Neural progenitor cell (in vitro differentiated cells): ENCODE measurements at regions not wholly inside any gene's neighbourhood (a gene's known extent, or its start where the extent isn't known, plus 50 kb on each side); places are given as distances from the start of the nearest gene placed in this dataset.

Experiments
- DNase-seq: peaks from one replicate; pipeline ENCODE4 v3.0.0-alpha.2; 2016; ENCODE audit warnings: low spot score
- H2AFZ ChIP-seq: fragments of 200-600 bp; sonication (generic); replicated peaks from 2 replicates; pipeline ENCODE4 v1.6.1; 2016; ENCODE audit warnings: antibody characterized with exemption
- H3F3A ChIP-seq: fragments of 200-600 bp; sonication (generic); 2 replicates; pipeline ENCODE4 v1.6.1; 2016; ENCODE audit warnings: antibody characterized with exemption, low read depth
- H3K27ac ChIP-seq: fragments of 200-600 bp; sonication (generic); 2 replicates; pipeline ENCODE4 v1.5.1; 2016; ENCODE audit warnings: mild to moderate bottlenecking
- H3K27me3 ChIP-seq: fragments of 200-600 bp; sonication (generic); 2 replicates; pipeline ENCODE4 v1.6.1; 2016; ENCODE audit warnings: mild to moderate bottlenecking, moderate library complexity
- H3K36me3 ChIP-seq: fragments of 200-600 bp; sonication (generic); 2 replicates; pipeline ENCODE4 v1.5.1; 2016
- H3K4me1 ChIP-seq: fragments of 200-600 bp; sonication (generic); 2 replicates; pipeline ENCODE4 v1.6.1; 2016; ENCODE audit warnings: mixed run types
- H3K4me2 ChIP-seq: fragments of 200-600 bp; sonication (generic); 2 replicates; pipeline ENCODE4 v1.6.1; 2016
- H3K4me3 ChIP-seq: fragments of 200-600 bp; sonication (generic); 2 replicates; pipeline ENCODE4 v1.5.1; 2016
- H3K79me2 ChIP-seq: fragments of 200-600 bp; sonication (generic); 2 replicates; pipeline ENCODE4 v1.6.1; 2016; ENCODE audit warnings: low read depth
- H3K9ac ChIP-seq: fragments of 200-600 bp; sonication (generic); 2 replicates; pipeline ENCODE4 v1.6.1; 2016
- H3K9me3 ChIP-seq: fragments of 200-600 bp; sonication (generic); 2 replicates; pipeline ENCODE4 v1.5.1; 2016; ENCODE audit warnings: low read depth
- H4K20me1 ChIP-seq: fragments of 200-600 bp; sonication (generic); 2 replicates; pipeline ENCODE4 v1.6.1; 2016; ENCODE audit warnings: low read depth
- H3K27ac Mint-ChIP-seq: 3 replicates; pipeline ENCODE4 v1.8.0; 2021; ENCODE audit warnings: mixed read lengths
- H3K27me3 Mint-ChIP-seq: 2 replicates; pipeline ENCODE4 v1.8.0; 2022; ENCODE audit warnings: low read depth, mild to moderate bottlenecking, inconsistent platforms, moderate library complexity, mixed read lengths; ENCODE audit not compliant: insufficient read depth
- H3K36me3 Mint-ChIP-seq: 3 replicates; pipeline ENCODE4 v1.8.0; 2021; ENCODE audit warnings: mixed read lengths
- H3K4me1 Mint-ChIP-seq: 3 replicates; pipeline ENCODE4 v1.8.0; 2021; ENCODE audit warnings: mixed read lengths
- H3K4me3 Mint-ChIP-seq: 3 replicates; pipeline ENCODE4 v1.8.0; 2021; ENCODE audit warnings: mild to moderate bottlenecking, moderate library complexity, mixed read lengths
- H3K9me3 Mint-ChIP-seq: 3 replicates; pipeline ENCODE4 v1.8.0; 2020; ENCODE audit warnings: mixed read lengths
- CTCF ChIP-seq: fragments of 200-600 bp; sonication (generic); IDR thresholded peaks from 2 replicates; pipeline ENCODE4 v1.5.1; 2017; ENCODE audit warnings: antibody characterized with exemption, mild to moderate bottlenecking
- EZH2 ChIP-seq: fragments of 200-600 bp; sonication (generic); IDR thresholded peaks from 2 replicates; pipeline ENCODE4 v1.6.1; 2017; ENCODE audit warnings: antibody characterized with exemption, mild to moderate bottlenecking, moderate library complexity
- EZH2phosphoT487 ChIP-seq: fragments of 200-600 bp; sonication (generic); IDR thresholded peaks from 2 replicates; pipeline ENCODE4 v1.6.1; 2017; ENCODE audit warnings: antibody characterized with exemption

GRCh38 chr11:112644410-112645131 lies 316.6 kb upstream of the NCAM1 start:
- H3K9me3 ChIP-seq = no peaks in the 10 kb centered on the region

GRCh38 chr11:112649856-112650255 lies 311.4 kb upstream of the NCAM1 start:
- Histone ChIP-seq H3F3A (no peaks in the 10 kb centered on the region), H2AFZ (no peak overlapping the region), H3K9ac (no peak overlapping the region), H4K20me1 (no peaks in the 10 kb centered on the region), H3K4me3 (no peak overlapping the region), H3K4me1 (no peaks in the 10 kb centered on the region), H3K36me3 (no peaks in the 10 kb centered on the region), H3K79me2 (no peaks in the 10 kb centered on the region), H3K4me2 (no peak overlapping the region), H3K9me3 (no peaks in the 10 kb centered on the region), H3K27me3 (no peaks in the 10 kb centered on the region), H3K27ac (no peak overlapping the region)
- no peaks in the 10 kb centered on the region for H3K36me3 Mint-ChIP-seq
- H3K27me3 Mint-ChIP-seq = peaks cover 2% of the 10 kb centered on the region
- no peak overlapping the region for H3K27ac Mint-ChIP-seq
- H3K4me3 Mint-ChIP-seq = no peak overlapping the region
- no peak for DNase-seq
- peaks cover 16% of the 10 kb centered on the region for H3K4me1 Mint-ChIP-seq
- H3K9me3 Mint-ChIP-seq = no peaks in the 10 kb centered on the region
- TF ChIP-seq EZH2 = no peak
- TF ChIP-seq EZH2phosphoT487 = no peak
- no peak for TF ChIP-seq CTCF

More at GRCh38 chr11:112644410-112645131, 316.6 kb upstream of the NCAM1 start:
- no peak overlapping the region for H3K27ac ChIP-seq
- H3K27me3 Mint-ChIP-seq = no peaks in the 10 kb centered on the region
- no peaks in the 10 kb centered on the region for H3K36me3 ChIP-seq
- no peaks in the 10 kb centered on the region for H4K20me1 ChIP-seq
- H3K79me2 ChIP-seq = no peaks in the 10 kb centered on the region
- peaks cover 11% of the 10 kb centered on the region for H3K9me3 Mint-ChIP-seq
- no peaks in the 10 kb centered on the region for H3K36me3 Mint-ChIP-seq
- H3K27ac Mint-ChIP-seq = no peak overlapping the region
- TF ChIP-seq CTCF (no peak), EZH2 (no peak), EZH2phosphoT487 (no peak)
- no peak overlapping the region for H3K4me2 ChIP-seq
- no peak overlapping the region for H3K9ac ChIP-seq
- no peak for DNase-seq
- H3K4me1 Mint-ChIP-seq = no peaks in the 10 kb centered on the region
- no peaks in the 10 kb centered on the region for H3K4me1 ChIP-seq
- H3F3A ChIP-seq = no peaks in the 10 kb centered on the region
- H3K4me3 ChIP-seq = no peak overlapping the region
- no peak overlapping the region for H3K4me3 Mint-ChIP-seq
- no peaks in the 10 kb centered on the region for H3K27me3 ChIP-seq
- no peak overlapping the region for H2AFZ ChIP-seq

DNA sequence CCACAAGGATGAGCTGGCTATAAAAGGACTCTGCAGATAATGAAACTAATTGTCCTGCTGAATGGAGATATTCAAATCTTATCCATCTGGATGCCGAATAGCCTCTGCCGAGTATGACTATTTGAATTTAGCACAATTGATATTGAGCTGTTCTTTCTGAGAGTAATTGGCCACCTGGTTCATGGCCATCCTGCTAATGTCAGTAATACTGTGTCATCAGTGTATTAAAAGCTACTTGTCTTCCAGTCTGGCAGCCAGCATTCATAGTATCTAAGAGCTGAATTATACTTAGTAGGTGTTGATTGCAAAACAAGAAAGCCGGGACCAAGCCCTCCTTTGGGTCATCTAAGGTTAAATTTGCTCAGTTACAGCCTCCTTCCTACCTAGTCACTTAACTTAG lies 310.7 kb upstream of the NCAM1 start:
- H3K36me3 Mint-ChIP-seq = no peaks in the 10 kb centered on the region
- Histone ChIP-seq H3K4me2 (no peak overlapping the region), H3K9ac (no peak overlapping the region), H2AFZ (no peak overlapping the region), H3K9me3 (no peaks in the 10 kb centered on the region), H3K36me3 (no peaks in the 10 kb centered on the region), H3K27ac (no peak overlapping the region), H3K4me1 (no peaks in the 10 kb centered on the region), H4K20me1 (no peaks in the 10 kb centered on the region), H3F3A (no peaks in the 10 kb centered on the region), H3K4me3 (no peak overlapping the region), H3K27me3 (no peaks in the 10 kb centered on the region), H3K79me2 (no peaks in the 10 kb centered on the region)
- no peak for DNase-seq
- no peaks in the 10 kb centered on the region for H3K9me3 Mint-ChIP-seq
- no peak overlapping the region for H3K4me3 Mint-ChIP-seq
- peaks cover 2% of the 10 kb centered on the region for H3K27me3 Mint-ChIP-seq
- no peak overlapping the region for H3K27ac Mint-ChIP-seq
- TF ChIP-seq CTCF = no peak
- no peak for TF ChIP-seq EZH2
- no peak for TF ChIP-seq EZH2phosphoT487
- H3K4me1 Mint-ChIP-seq = peaks cover 16% of the 10 kb centered on the region
